K562 (cell line): ENCODE measurements at regions not wholly inside any gene's neighbourhood (a gene's known extent, or its start where the extent isn't known, plus 50 kb on each side); places are given as distances from the start of the nearest gene placed in this dataset.

Source experiments
- ATAC-seq: fragments of 200-7000 bp; cut with Tn5 transposase; 3 replicates; pipeline ENCODE4 v1.9.1; 2020; ENCODE audit warnings: moderate library complexity
- BruUV-seq: library from RNA; stranded (reverse); fragments of 400-500 nt; replicated peaks from 2 replicates; lab custom pipeline; 2021; lab: Mats Ljungman, UMichigan
- CTCF ChIA-PET: fragments of 300-600 bp; formaldehyde crosslinking; extraction: SDS; loops from one replicate; lab custom pipeline; 2021; ENCODE audit warnings: low intra/inter-chr PET ratio; lab: Yijun Ruan, JAX
- POLR2A ChIA-PET: fragments of 300-600, 350-650 bp; sonication (Branson Sonifier 250); formaldehyde crosslinking; extraction: SDS; loops from one replicate; lab custom pipeline; 2021; ENCODE audit warnings: antibody characterized with exemption, inconsistent platforms; lab: Yijun Ruan, JAX
- DNase-seq, 4 experiments: peaks; one replicate each; pipeline versions ENCODE4 v3.0.0 to v3.0.0-alpha.2; 2011 to 2018; ENCODE audit warnings: low spot score in 3 of 4, mixed read lengths in 3 of 4; ENCODE audit errors: extremely low read depth in 1 of 4
- FAIRE-seq: peaks from 2 replicates; lab custom pipeline; 2011; peaks lifted over from hg19 to GRCh38; lab: Jason Lieb, UNC
- H2AFZ ChIP-seq: 2 replicates; pipeline ENCODE4 v1.6.0; 2011; ENCODE audit warnings: low read depth, low read length, control low read depth, inconsistent platforms
- H3K27ac ChIP-seq: fragments of 200-600 bp; 3 replicates; pipeline ENCODE4 v1.8.0; 2011; ENCODE audit warnings: low read depth, mild to moderate bottlenecking, control low read depth, inconsistent platforms, low read length, moderate library complexity, mixed read lengths; ENCODE audit errors: extremely low read depth
- H3K27me3 ChIP-seq, 2 experiments: fragments of 300-600 bp in 1 of 2; 2 replicates in 1 of 2; 3 replicates in 1 of 2; pipeline versions ENCODE4 v1.6.0 to v1.8.0; 2011; ENCODE audit warnings: inconsistent platforms in 2 of 2, low read length in 2 of 2, mild to moderate bottlenecking in 1 of 2, mixed read lengths in 1 of 2, moderate library complexity in 1 of 2; ENCODE audit not compliant: control insufficient read depth in 2 of 2, insufficient read depth in 2 of 2
- H3K36me3 ChIP-seq: fragments of 300-600 bp; 3 replicates; pipeline ENCODE4 v1.8.0; 2011; ENCODE audit warnings: mild to moderate bottlenecking, low read length, inconsistent platforms; ENCODE audit not compliant: control insufficient read depth, insufficient read depth
- H3K4me1 ChIP-seq, 2 experiments: fragments of 200-600 bp in 1 of 2; replicated peaks in 1 of 2; 2 replicates in 1 of 2; 3 replicates in 1 of 2; pipeline versions ENCODE4 v1.5.1 to v1.8.0; 2011; ENCODE audit warnings: inconsistent platforms in 2 of 2, low read length in 2 of 2, mild to moderate bottlenecking in 1 of 2, mixed read lengths in 1 of 2, moderate library complexity in 1 of 2; ENCODE audit not compliant: control insufficient read depth in 2 of 2, insufficient read depth in 2 of 2
- H3K4me2 ChIP-seq: 2 replicates; pipeline ENCODE4 v1.6.1; 2011; ENCODE audit warnings: low read length, control low read depth, inconsistent platforms, mixed read lengths; ENCODE audit not compliant: insufficient read depth
- H3K4me3 ChIP-seq: fragments of 200-600 bp; sonication (generic), shearing (Covaris generic); 2 replicates; pipeline ENCODE4 v1.5.1; 2016; ENCODE audit warnings: control low read depth, inconsistent platforms
- H3K79me2 ChIP-seq: fragments of 200-600 bp; 3 replicates; pipeline ENCODE4 v1.8.0; 2011; ENCODE audit warnings: low read length, inconsistent platforms; ENCODE audit not compliant: control insufficient read depth, insufficient read depth
- H3K9ac ChIP-seq, 2 experiments: 2 replicates each; pipeline versions ENCODE4 v1.6.0 to v1.6.1; 2011; ENCODE audit warnings: low read depth in 2 of 2, low read length in 2 of 2, control low read depth in 1 of 2, inconsistent platforms in 1 of 2, mild to moderate bottlenecking in 1 of 2, mixed read lengths in 1 of 2; ENCODE audit not compliant: insufficient read depth in 1 of 2
- H3K9me1 ChIP-seq: one replicate; pipeline ENCODE4 v1.6.0; 2011; ENCODE audit warnings: inconsistent platforms, mild to moderate bottlenecking, low read length, moderate library complexity; ENCODE audit not compliant: control insufficient read depth, insufficient read depth
- H3K9me3 ChIP-seq: replicated peaks from 2 replicates; pipeline ENCODE4 v1.5.1; 2011; ENCODE audit warnings: low read depth, low read length, inconsistent platforms; ENCODE audit not compliant: control insufficient read depth, insufficient read depth
- H4K20me1 ChIP-seq: replicated peaks from 2 replicates; pipeline ENCODE4 v1.6.1; 2011; ENCODE audit warnings: low read length, inconsistent platforms, mixed read lengths; ENCODE audit not compliant: control insufficient read depth, insufficient read depth
- CCNT2 ChIP-seq: IDR thresholded peaks from 2 replicates; pipeline ENCODE4 v1.6.1; 2011; ENCODE audit warnings: borderline replicate concordance, low read depth, mild to moderate bottlenecking, moderate library complexity, mixed read lengths, low read length; ENCODE audit not compliant: insufficient read length; ENCODE audit errors: extremely low read depth
- CSDE1 ChIP-seq, 2 experiments: fragments of 450-650 bp; IDR thresholded peaks; 2 replicates each; pipeline ENCODE4 v1.6.1; 2016; ENCODE audit warnings: mild to moderate bottlenecking in 1 of 2
- ELF4 ChIP-seq: fragments of 450-650 bp; formaldehyde crosslinking; IDR thresholded peaks from 2 replicates; pipeline ENCODE4 v1.4.0; 2022; ENCODE audit warnings: missing genetic modification characterization
- NCOA6 ChIP-seq: fragments of 450-650 bp; IDR thresholded peaks from 2 replicates; pipeline ENCODE4 v1.6.1; 2017; ENCODE audit warnings: mild to moderate bottlenecking
- POLR2G ChIP-seq: fragments of 200-400 bp; formaldehyde crosslinking; IDR thresholded peaks from 2 replicates; pipeline ENCODE4 v1.6.1; 2017; ENCODE audit warnings: low read depth, mild to moderate bottlenecking, antibody characterized with exemption, low read length, moderate library complexity
- STAT5A ChIP-seq: IDR thresholded peaks from 2 replicates; pipeline ENCODE4 v1.6.1; 2012; ENCODE audit warnings: low read length, inconsistent platforms, borderline replicate concordance
- WGBS: fragments of 100-300 bp; shearing (Covaris generic); methylation state at CpG from one replicate; pipeline ENCODE4 v1.1.6; 2016; ENCODE audit warnings: low coverage, mixed read lengths; ENCODE audit not compliant: insufficient coverage; ENCODE audit errors: missing lambda C conversion rate; 5-methylcytosine and 5-hydroxymethylcytosine counted together
- in situ Hi-C: fragments of 300-500 bp; cut with MboI; formaldehyde crosslinking; loops from 4 replicates; pipeline ENCODE4 v1.15.0; 2018; ENCODE audit warnings: inconsistent platforms, mixed read lengths
- intact Hi-C: fragments of 100-400 bp; cut with micrococcal nuclease; formaldehyde crosslinking; loops from 2 replicates; pipeline ENCODE4 v1.14.2; 2022
- TF ChIP-seq, protein P1 (sequence below): fragments of 200-800 bp; sonication (Bioruptor generic); IDR thresholded peaks from 2 replicates; pipeline ENCODE4 v1.6.1; 2017; ENCODE audit warnings: missing genetic modification characterization, missing compliant biosample characterization

DNA sequence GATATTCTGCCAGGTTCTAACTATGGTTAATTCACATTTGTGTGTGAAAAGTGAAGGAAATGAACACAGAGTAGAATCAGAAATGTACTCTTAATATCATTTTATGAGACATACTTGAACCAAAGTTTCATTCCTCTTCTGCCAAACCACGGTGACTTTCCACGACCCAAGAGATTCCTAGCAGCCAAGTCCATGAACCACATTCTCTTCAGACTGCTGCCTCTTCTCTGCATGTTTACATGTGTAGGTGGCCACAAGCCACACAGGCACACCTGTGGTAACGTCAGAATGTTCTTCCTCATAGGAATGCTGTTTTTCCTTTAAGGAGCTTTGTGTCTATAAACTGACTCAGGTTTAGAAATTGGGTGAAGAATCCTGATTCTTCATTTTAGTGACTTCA is 1411.2 kb downstream of the RAPGEF2 start:
- Histone ChIP-seq H3K36me3 (no peaks in the 10 kb centered on the region), H4K20me1 (no peaks in the 10 kb centered on the region), H3K27ac (no peak overlapping the region), H3K9me1 (no peaks in the 10 kb centered on the region), H3K9me3 (no peaks in the 10 kb centered on the region), H3K79me2 (no peaks in the 10 kb centered on the region), H3K4me3 (no peak overlapping the region)
- no peak for ATAC-seq
- no peak for DNase-seq
- POLR2A ChIA-PET: no interaction called here
- intact Hi-C loops: no loop called here
- no TSS peak for BruUV-seq
- CTCF ChIA-PET: no interaction called here
- 0% methylated on average over 3 of the region's 3 CpGs for WGBS
- TF ChIP-seq ELF4 (CRISPR knock-in tag) (no peak), NCOA6 (no peak), CCNT2 (no peak), STAT5A (no peak), POLR2G (no peak), CSDE1 (IDR thresholded peaks at IDR 0.05) (no peak)
- TF ChIP-seq, protein P1, sequence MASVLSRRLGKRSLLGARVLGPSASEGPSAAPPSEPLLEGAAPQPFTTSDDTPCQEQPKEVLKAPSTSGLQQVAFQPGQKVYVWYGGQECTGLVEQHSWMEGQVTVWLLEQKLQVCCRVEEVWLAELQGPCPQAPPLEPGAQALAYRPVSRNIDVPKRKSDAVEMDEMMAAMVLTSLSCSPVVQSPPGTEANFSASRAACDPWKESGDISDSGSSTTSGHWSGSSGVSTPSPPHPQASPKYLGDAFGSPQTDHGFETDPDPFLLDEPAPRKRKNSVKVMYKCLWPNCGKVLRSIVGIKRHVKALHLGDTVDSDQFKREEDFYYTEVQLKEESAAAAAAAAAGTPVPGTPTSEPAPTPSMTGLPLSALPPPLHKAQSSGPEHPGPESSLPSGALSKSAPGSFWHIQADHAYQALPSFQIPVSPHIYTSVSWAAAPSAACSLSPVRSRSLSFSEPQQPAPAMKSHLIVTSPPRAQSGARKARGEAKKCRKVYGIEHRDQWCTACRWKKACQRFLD (CRISPR knock-in tag): no peak
- TF ChIP-seq, all 486 proteins: peak for 0
- in situ Hi-C loops: no loop called here
- no peaks in the 10 kb centered on the region for H3K4me1 ChIP-seq
- no peak overlapping the region for H3K4me2 ChIP-seq
- no peak for FAIRE-seq
- H3K27me3 ChIP-seq: no peaks in the 10 kb centered on the region
- H3K9ac ChIP-seq: no peak overlapping the region
- no peak overlapping the region for H2AFZ ChIP-seq
